ENCODE measurements at regions not wholly inside any gene's neighbourhood (a gene's known extent, or its start where the extent isn't known, plus 50 kb on each side); places are given as distances from the start of the nearest gene placed in this dataset.

DNA sequence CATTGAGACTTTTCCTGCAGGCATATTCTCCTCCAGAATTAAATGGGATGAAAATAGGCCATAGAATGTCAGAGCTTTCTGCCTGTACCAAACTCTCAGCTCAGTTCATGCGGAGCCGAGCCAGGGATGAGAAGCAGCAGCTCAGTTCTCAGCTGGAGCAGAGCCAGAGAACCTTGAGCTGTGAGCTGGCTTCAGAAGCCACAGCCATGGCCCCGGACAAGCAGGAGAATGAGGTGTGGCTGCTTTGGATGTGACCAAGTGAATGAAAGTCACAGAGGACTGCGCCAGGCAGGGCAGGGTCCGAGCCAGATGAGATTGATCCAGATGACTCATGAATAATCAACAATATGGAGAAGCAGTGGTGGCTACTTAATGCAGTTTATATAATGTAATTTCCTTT, 633.8 kb downstream of the NCAM2 start:
- POLR2A ChIA-PET, result no interaction called here
- H3K9me3 ChIP-seq, result no peaks in the 10 kb centered on the region

GRCh38 chr21:21632926-21633325, 634.7 kb downstream of the NCAM2 start:
- no peaks in the 10 kb centered on the region for H3K9me3 Mint-ChIP-seq (ENCODE audit: unreplicated experiment)
- H3K4me3 Mint-ChIP-seq (ENCODE audit: unreplicated experiment), result no peak overlapping the region
- intact Hi-C loops (cut with micrococcal nuclease; ENCODE audit: unreplicated experiment), result no loop called here
- CTCF ChIA-PET, result no interaction called here
- no TSS peak for BruUV-seq (replicated peaks)
- H3K27ac Mint-ChIP-seq (ENCODE audit: unreplicated experiment), result no peak overlapping the region
- no peaks in the 10 kb centered on the region for H3K4me1 ChIP-seq
- TF ChIP-seq, protein P1, sequence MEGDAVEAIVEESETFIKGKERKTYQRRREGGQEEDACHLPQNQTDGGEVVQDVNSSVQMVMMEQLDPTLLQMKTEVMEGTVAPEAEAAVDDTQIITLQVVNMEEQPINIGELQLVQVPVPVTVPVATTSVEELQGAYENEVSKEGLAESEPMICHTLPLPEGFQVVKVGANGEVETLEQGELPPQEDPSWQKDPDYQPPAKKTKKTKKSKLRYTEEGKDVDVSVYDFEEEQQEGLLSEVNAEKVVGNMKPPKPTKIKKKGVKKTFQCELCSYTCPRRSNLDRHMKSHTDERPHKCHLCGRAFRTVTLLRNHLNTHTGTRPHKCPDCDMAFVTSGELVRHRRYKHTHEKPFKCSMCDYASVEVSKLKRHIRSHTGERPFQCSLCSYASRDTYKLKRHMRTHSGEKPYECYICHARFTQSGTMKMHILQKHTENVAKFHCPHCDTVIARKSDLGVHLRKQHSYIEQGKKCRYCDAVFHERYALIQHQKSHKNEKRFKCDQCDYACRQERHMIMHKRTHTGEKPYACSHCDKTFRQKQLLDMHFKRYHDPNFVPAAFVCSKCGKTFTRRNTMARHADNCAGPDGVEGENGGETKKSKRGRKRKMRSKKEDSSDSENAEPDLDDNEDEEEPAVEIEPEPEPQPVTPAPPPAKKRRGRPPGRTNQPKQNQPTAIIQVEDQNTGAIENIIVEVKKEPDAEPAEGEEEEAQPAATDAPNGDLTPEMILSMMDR (IDR thresholded peaks at IDR 0.05; ENCODE audit: insufficient read depth in 1 of 2, low read depth in 1 of 2, low read length in 1 of 2, severe bottlenecking in 1 of 2, unreplicated experiment in 1 of 2), result no peak
- no peaks in the 10 kb centered on the region for H3K4me1 Mint-ChIP-seq (ENCODE audit: low read depth, unreplicated experiment)
- H3K27me3 Mint-ChIP-seq (ENCODE audit: insufficient read depth, unreplicated experiment), result no peaks in the 10 kb centered on the region
- POLR2A ChIA-PET, result no interaction called here
- DNase-seq, result no peak
- H3K27me3 ChIP-seq (replicated peaks; ENCODE audit: control insufficient read depth, insufficient read depth, low read length), result no peaks in the 10 kb centered on the region
- no peak overlapping the region for H3K4me3 ChIP-seq (ENCODE audit: low read depth, low read length)
- no peaks in the 10 kb centered on the region for H3K36me3 ChIP-seq (ENCODE audit: control insufficient read depth, insufficient read depth, low read length)
- H3K36me3 Mint-ChIP-seq (ENCODE audit: insufficient read depth, unreplicated experiment), result no peaks in the 10 kb centered on the region
- H3K9me3 ChIP-seq, result no peaks in the 10 kb centered on the region

More for the DNA sequence above, 633.8 kb downstream of the NCAM2 start:
- CTCF ChIA-PET, result no interaction called here
- BruUV-seq (replicated peaks), result no TSS peak
- H3K4me3 Mint-ChIP-seq (ENCODE audit: unreplicated experiment), result no peak overlapping the region
- TF ChIP-seq, protein P1 (IDR thresholded peaks at IDR 0.05; ENCODE audit: insufficient read depth in 1 of 2, low read depth in 1 of 2, low read length in 1 of 2, severe bottlenecking in 1 of 2, unreplicated experiment in 1 of 2), result no peak
- H3K27ac Mint-ChIP-seq (ENCODE audit: unreplicated experiment), result no peak overlapping the region
- H3K4me3 ChIP-seq (ENCODE audit: low read depth, low read length), result no peak overlapping the region
- H3K4me1 Mint-ChIP-seq (ENCODE audit: low read depth, unreplicated experiment), result no peaks in the 10 kb centered on the region
- intact Hi-C loops (cut with micrococcal nuclease; ENCODE audit: unreplicated experiment), result no loop called here
- no peaks in the 10 kb centered on the region for H3K36me3 ChIP-seq (ENCODE audit: control insufficient read depth, insufficient read depth, low read length)
- H3K27me3 ChIP-seq (replicated peaks; ENCODE audit: control insufficient read depth, insufficient read depth, low read length), result no peaks in the 10 kb centered on the region
- H3K27me3 Mint-ChIP-seq (ENCODE audit: insufficient read depth, unreplicated experiment), result no peaks in the 10 kb centered on the region
- no peaks in the 10 kb centered on the region for H3K36me3 Mint-ChIP-seq (ENCODE audit: insufficient read depth, unreplicated experiment)
- H3K4me1 ChIP-seq, result no peaks in the 10 kb centered on the region
- DNase-seq, result no peak
- no peaks in the 10 kb centered on the region for H3K9me3 Mint-ChIP-seq (ENCODE audit: unreplicated experiment)

DNA sequence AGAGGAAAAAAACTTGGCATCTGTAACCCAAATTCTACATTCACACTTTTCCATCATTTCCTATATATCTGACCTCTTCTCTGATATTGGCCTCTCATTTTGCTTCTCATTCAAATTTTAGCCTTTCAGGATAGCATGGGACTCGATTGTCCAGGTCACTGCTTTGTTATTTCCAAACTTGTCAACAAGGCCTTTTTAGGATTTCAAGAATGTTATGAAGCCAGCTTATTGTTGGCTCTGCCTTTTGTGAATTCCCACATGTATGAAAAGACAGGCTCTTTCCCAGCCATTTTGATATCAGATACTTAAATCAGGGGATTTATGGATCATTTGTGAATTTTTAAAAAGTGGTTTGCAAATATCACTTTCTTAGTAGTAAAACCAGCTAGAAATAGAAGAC, 663.5 kb downstream of the NCAM2 start:
- no TSS peak for BruUV-seq (replicated peaks)
- CTCF ChIA-PET, result no interaction called here
- intact Hi-C loops (cut with micrococcal nuclease; ENCODE audit: unreplicated experiment), result no loop called here
- DNase-seq, result no peak
- H3K27me3 Mint-ChIP-seq (ENCODE audit: insufficient read depth, unreplicated experiment), result no peaks in the 10 kb centered on the region
- H3K27ac Mint-ChIP-seq (ENCODE audit: unreplicated experiment), result no peak overlapping the region
- H3K4me1 ChIP-seq, result no peaks in the 10 kb centered on the region
- no peaks in the 10 kb centered on the region for H3K36me3 ChIP-seq (ENCODE audit: control insufficient read depth, insufficient read depth, low read length)
- no peaks in the 10 kb centered on the region for H3K36me3 Mint-ChIP-seq (ENCODE audit: insufficient read depth, unreplicated experiment)
- no peak overlapping the region for H3K4me3 Mint-ChIP-seq (ENCODE audit: unreplicated experiment)
- no peaks in the 10 kb centered on the region for H3K9me3 ChIP-seq
- no peaks in the 10 kb centered on the region for H3K4me1 Mint-ChIP-seq (ENCODE audit: low read depth, unreplicated experiment)
- TF ChIP-seq, protein P1 (IDR thresholded peaks at IDR 0.05; ENCODE audit: insufficient read depth in 1 of 2, low read depth in 1 of 2, low read length in 1 of 2, severe bottlenecking in 1 of 2, unreplicated experiment in 1 of 2), result no peak
- H3K9me3 Mint-ChIP-seq (ENCODE audit: unreplicated experiment), result no peaks in the 10 kb centered on the region
- no peaks in the 10 kb centered on the region for H3K27me3 ChIP-seq (replicated peaks; ENCODE audit: control insufficient read depth, insufficient read depth, low read length)
- POLR2A ChIA-PET, result no interaction called here
- H3K4me3 ChIP-seq (ENCODE audit: low read depth, low read length), result no peak overlapping the region

Measured in Caco-2 (cell line).